ENCODE measurements at regions not wholly inside any gene's neighbourhood (a gene's known extent, or its start where the extent isn't known, plus 50 kb on each side); places are given as distances from the start of the nearest gene placed in this dataset.

- no peaks in the 10 kb centered on the region for H3K36me3 ChIP-seq (ENCODE audit: control insufficient read depth in 2 of 4, insufficient read depth in 4 of 4, low read length in 3 of 4)
- H3K56ac ChIP-seq (replicated peaks; ENCODE audit: insufficient read length, low read depth, low read length): no peak overlapping the region
- ChIA-PET POLR2A (ENCODE audit: partially characterized antibody) (no interaction called here), CTCF (ENCODE audit: partially characterized antibody) (interaction anchor here (0.6 to 6.3 kb wide), 14 partner anchors 9 to 304 kb away, joined by 3 to 102 read pairs (median 4); no protein-coding TSS in a partner anchor)
- H4K5ac ChIP-seq (ENCODE audit: insufficient read length, low read depth, low read length): no peak overlapping the region
- H3K79me1 ChIP-seq (ENCODE audit: low read depth, low read length): peaks cover 2% of the 10 kb centered on the region; the same call in 1 of the 2 replicates
- H3K4me3 ChIP-seq (ENCODE audit: extremely low read depth in 1 of 4, insufficient read depth in 2 of 4, low read depth in 3 of 4, low read length in 4 of 4): no peak overlapping the region
- H3K23me2 ChIP-seq (ENCODE audit: low read depth, low read length): no peaks in the 10 kb centered on the region
- H3K4ac ChIP-seq (replicated peaks; ENCODE audit: insufficient read length, low read depth, low read length): no peak overlapping the region
- H2BK5ac ChIP-seq (ENCODE audit: low read depth, low read length): no peak overlapping the region
- no peak overlapping the region for H4K91ac ChIP-seq (replicated peaks; ENCODE audit: insufficient read length, low read length)
- H3K4me2 ChIP-seq (ENCODE audit: insufficient read depth in 1 of 2, low read depth in 2 of 2, low read length in 2 of 2): no peak overlapping the region
- FAIRE-seq: peak; percentile 55
- no peak overlapping the region for H4K8ac ChIP-seq (ENCODE audit: extremely low read depth, insufficient read depth, low read length)
- no peak overlapping the region for H2AFZ ChIP-seq (ENCODE audit: low read length)
- no peak overlapping the region for H2BK12ac ChIP-seq (ENCODE audit: low read depth, low read length)
- 80% methylated on average over 4 of the region's 4 CpGs; no CpG with 5 or more reads in 1 of the 2 experiments for WGBS, 2 experiments (ENCODE audit: extremely low coverage in 1 of 2, insufficient coverage in 1 of 2, insufficient read length in 1 of 2, insufficient replicate concordance in 2 of 2, low coverage in 1 of 2, low lambda C conversion rate in 2 of 2, missing lambda C conversion rate in 1 of 2)
- no peak overlapping the region for H2BK20ac ChIP-seq (ENCODE audit: low read length)
- H3K27ac ChIP-seq (ENCODE audit: low read depth, low read length): no peak overlapping the region
- no peak for DNase-seq (ENCODE audit: low read depth in 1 of 2, low spot score in 2 of 2)
- H3K18ac ChIP-seq (ENCODE audit: extremely low read depth, low read length): no peak overlapping the region
- no peak overlapping the region for H3K9ac ChIP-seq (replicated peaks in 1 of 4; ENCODE audit: extremely low read depth in 1 of 4, low read depth in 3 of 4, low read length in 3 of 4)
- no peaks in the 10 kb centered on the region for H4K20me1 ChIP-seq (replicated peaks in 1 of 2; ENCODE audit: control insufficient read depth in 1 of 2, insufficient read depth in 2 of 2, low read length in 2 of 2)
- H3K23ac ChIP-seq (ENCODE audit: insufficient read length): no peak overlapping the region
- 0 out of 2 replicates have a peak, but pooled peaks have one; percentile 50 for TF ChIP-seq KDM1A (IDR thresholded peaks at IDR 0.05; ENCODE audit: borderline replicate concordance, low read length)
- no peak for TF ChIP-seq SIN3A (conservative IDR thresholded peaks at IDR 0.05 in 1 of 2, IDR thresholded peaks at IDR 0.05 in 1 of 2; ENCODE audit: low read depth in 1 of 2, low read length in 2 of 2)
- H3K4me1 ChIP-seq (replicated peaks in 1 of 4; ENCODE audit: control insufficient read depth in 3 of 4, insufficient read depth in 4 of 4, low read length in 3 of 4): no peaks in the 10 kb centered on the region
- H2BK15ac ChIP-seq (ENCODE audit: low read length): no peak overlapping the region
- H3K14ac ChIP-seq (ENCODE audit: insufficient read length): no peak overlapping the region
- no peaks in the 10 kb centered on the region for H3K27me3 ChIP-seq (replicated peaks in 1 of 4; ENCODE audit: control insufficient read depth in 3 of 4, extremely low read depth in 1 of 4, insufficient read depth in 3 of 4, low read length in 3 of 4)
- H2AK5ac ChIP-seq (ENCODE audit: low read depth, low read length): no peak overlapping the region
- no peaks in the 10 kb centered on the region for H3K9me3 ChIP-seq (ENCODE audit: insufficient read depth in 2 of 2, low read depth in 1 of 2, low read length in 1 of 2)
- no peak overlapping the region for H2BK120ac ChIP-seq (replicated peaks; ENCODE audit: low read depth, low read length)
- no peaks in the 10 kb centered on the region for H3K79me2 ChIP-seq (ENCODE audit: control insufficient read depth in 1 of 2, insufficient read depth in 2 of 2, low read length in 2 of 2)
Observed at GRCh38 chr6:137573739-137574138, 79.5 kb upstream of the OLIG3 start.

All from H1 (cell line).